ENCODE measurements at regions not wholly inside any gene's neighbourhood (a gene's known extent, or its start where the extent isn't known, plus 50 kb on each side); places are given as distances from the start of the nearest gene placed in this dataset.
A peak's percentile ranks its signal among the peaks of the same experiment; 100 is the strongest.

GRCh38 chr4:119933606-119934005 is 133.0 kb downstream of the MAD2L1 start (continued):
- TF ChIP-seq ZNF280B (CRISPR knock-in tag; IDR thresholded peaks at IDR 0.05), result no peak
- TF ChIP-seq TAF7 (tag; IDR thresholded peaks at IDR 0.05), result no peak
- no peak for TF ChIP-seq MEIS2 (IDR thresholded peaks at IDR 0.05; ENCODE audit: partially characterized antibody)

- Histone ChIP-seq H3K36me3 (ENCODE audit: control insufficient read depth, insufficient read depth, low read length) (no peaks in the 10 kb centered on the region), H3K27ac (ENCODE audit: extremely low read depth, low read depth, low read length) (no peak overlapping the region), H3K27me3 (ENCODE audit: control insufficient read depth in 2 of 2, insufficient read depth in 2 of 2, low read length in 2 of 2) (no peaks in the 10 kb centered on the region), H3K9ac (ENCODE audit: insufficient read depth in 1 of 2, low read depth in 2 of 2, low read length in 2 of 2) (no peak overlapping the region), H3K9me1 (ENCODE audit: control insufficient read depth, insufficient read depth, low read length) (no peaks in the 10 kb centered on the region), H3K4me1 (replicated peaks in 1 of 2; ENCODE audit: control insufficient read depth in 2 of 2, insufficient read depth in 2 of 2, low read length in 2 of 2) (no peaks in the 10 kb centered on the region), H4K20me1 (replicated peaks; ENCODE audit: control insufficient read depth, insufficient read depth, low read length) (no peaks in the 10 kb centered on the region), H3K79me2 (ENCODE audit: control insufficient read depth, insufficient read depth, low read length) (no peaks in the 10 kb centered on the region), H3K4me3 (no peak overlapping the region), H3K9me3 (replicated peaks; ENCODE audit: control insufficient read depth, insufficient read depth, low read depth, low read length) (no peaks in the 10 kb centered on the region), H2AFZ (ENCODE audit: low read depth, low read length) (no peak overlapping the region), H3K4me2 (ENCODE audit: insufficient read depth, low read length) (no peak overlapping the region)
- FAIRE-seq (no peak), ATAC-seq (no peak), DNase-seq (ENCODE audit: extremely low read depth in 1 of 4, low spot score in 3 of 4) (no peak)
- intact Hi-C loops (cut with micrococcal nuclease) (no loop called here), in situ Hi-C loops (cut with MboI) (no loop called here)
- ChIA-PET POLR2A (no interaction called here), CTCF (ENCODE audit: low intra/inter-chr PET ratio) (no interaction called here)
- WGBS (ENCODE audit: insufficient coverage, low coverage, missing lambda C conversion rate), result 0% methylated on average over 2 of the region's 2 CpGs
- TF ChIP-seq SPI1 (IDR thresholded peaks at IDR 0.05; ENCODE audit: borderline replicate concordance, low read depth, low read length) (peak; percentile 39; the same call in 1 of the 2 replicates), PHF20 (IDR thresholded peaks at IDR 0.05; ENCODE audit: partially characterized antibody) (no peak)
- no TSS peak for BruUV-seq (replicated peaks)
Observed at GRCh38 chr4:119932277-119932676, 134.4 kb downstream of the MAD2L1 start.

Data from K562 (cell line).